Keratinocyte (primary cell): ENCODE measurements at regions not wholly inside any gene's neighbourhood (a gene's known extent, or its start where the extent isn't known, plus 50 kb on each side); places are given as distances from the start of the nearest gene placed in this dataset.

Experiments used
- DNase-seq: peaks from one replicate; pipeline ENCODE4 v3.0.0-alpha.2; 2011; ENCODE audit warnings: low read depth, missing footprints, low spot score
- FAIRE-seq: peaks from 2 replicates; lab custom pipeline; 2011; peaks lifted over from hg19 to GRCh38; lab: Jason Lieb, UNC
- H2AFZ ChIP-seq: 2 replicates; pipeline ENCODE4 v1.6.0; 2012; ENCODE audit warnings: low read length, control low read depth, inconsistent platforms; ENCODE audit not compliant: control insufficient read depth
- H3K27ac ChIP-seq: 2 replicates; pipeline ENCODE4 v1.5.1; 2011; ENCODE audit warnings: low read length; ENCODE audit not compliant: control insufficient read depth, insufficient read depth
- H3K27me3 ChIP-seq: 3 replicates; pipeline ENCODE4 v1.6.0; 2011; ENCODE audit warnings: low read length; ENCODE audit not compliant: control insufficient read depth, insufficient read depth; ENCODE audit errors: extremely low read depth
- H3K36me3 ChIP-seq, 2 experiments: 2 replicates in 1 of 2; 3 replicates in 1 of 2; pipeline ENCODE4 v1.5.1; 2011; ENCODE audit warnings: low read length in 2 of 2, mild to moderate bottlenecking in 1 of 2; ENCODE audit not compliant: control insufficient read depth in 2 of 2, insufficient read depth in 2 of 2; ENCODE audit errors: extremely low read depth in 1 of 2
- H3K4me1 ChIP-seq: 3 replicates; pipeline ENCODE4 v1.5.1; 2011; ENCODE audit warnings: low read length; ENCODE audit not compliant: control insufficient read depth, insufficient read depth; ENCODE audit errors: extremely low read depth
- H3K4me2 ChIP-seq: 3 replicates; pipeline ENCODE4 v1.6.0; 2011; ENCODE audit warnings: low read depth, low read length; ENCODE audit not compliant: control insufficient read depth, insufficient read depth; ENCODE audit errors: extremely low read depth
- H3K4me3 ChIP-seq, 3 experiments: fragments of 200-600 bp in 1 of 3; sonication (generic) in 1 of 3; 2 replicates in 2 of 3; 3 replicates in 1 of 3; pipeline ENCODE4 v1.5.1; 2011 to 2016; ENCODE audit warnings: low read length in 3 of 3, mild to moderate bottlenecking in 3 of 3, control low read depth in 2 of 3, inconsistent platforms in 1 of 3, low read depth in 1 of 3, mixed read lengths in 1 of 3, mixed run types in 1 of 3, moderate library complexity in 1 of 3; ENCODE audit not compliant: control insufficient read depth in 2 of 3, insufficient read depth in 2 of 3; ENCODE audit errors: extremely low read depth in 1 of 3
- H3K79me2 ChIP-seq: 2 replicates; pipeline ENCODE4 v1.6.0; 2012; ENCODE audit warnings: low read length; ENCODE audit not compliant: control insufficient read depth, insufficient read depth
- H3K9ac ChIP-seq: 3 replicates; pipeline ENCODE4 v1.6.0; 2011; ENCODE audit warnings: low read length; ENCODE audit not compliant: control insufficient read depth, insufficient read depth; ENCODE audit errors: extremely low read depth
- H3K9me1 ChIP-seq: 3 replicates; pipeline ENCODE4 v1.6.0; 2011; ENCODE audit warnings: low read length; ENCODE audit not compliant: control insufficient read depth, insufficient read depth; ENCODE audit errors: extremely low read depth
- H3K9me3 ChIP-seq: 2 replicates; pipeline ENCODE4 v1.5.1; 2012; ENCODE audit warnings: low read depth, low read length; ENCODE audit not compliant: control insufficient read depth
- H4K20me1 ChIP-seq: 3 replicates; pipeline ENCODE4 v1.6.0; 2011; ENCODE audit warnings: low read length; ENCODE audit not compliant: control insufficient read depth, insufficient read depth; ENCODE audit errors: extremely low read depth
- EZH2 ChIP-seq: IDR thresholded peaks from one replicate; pipeline ENCODE4 v1.6.1; 2012; ENCODE audit warnings: inconsistent platforms, mild to moderate bottlenecking, low read length, moderate library complexity
- dilution Hi-C: fragments of 300-500 bp; cut with MboI; formaldehyde crosslinking; loops from one replicate; pipeline ENCODE4 v1.7.0; 2020; ENCODE audit warnings: low sequenced_read_pairs; ENCODE audit not compliant: extremely low pct_ligation_motif_present
- TF ChIP-seq, protein P1 (sequence below), 3 experiments: IDR thresholded peaks in 1 of 3; conservative IDR thresholded peaks in 1 of 3; optimal IDR thresholded peaks in 1 of 3; 2 replicates in 2 of 3; 3 replicates in 1 of 3; pipeline versions ENCODE3 to v1.5.1; 2011; ENCODE audit warnings: low read length in 3 of 3, mild to moderate bottlenecking in 3 of 3, moderate library complexity in 2 of 3, control low read depth in 1 of 3, inconsistent platforms in 1 of 3; ENCODE audit not compliant: insufficient read depth in 2 of 3; ENCODE audit errors: extremely low read depth in 1 of 3

DNA sequence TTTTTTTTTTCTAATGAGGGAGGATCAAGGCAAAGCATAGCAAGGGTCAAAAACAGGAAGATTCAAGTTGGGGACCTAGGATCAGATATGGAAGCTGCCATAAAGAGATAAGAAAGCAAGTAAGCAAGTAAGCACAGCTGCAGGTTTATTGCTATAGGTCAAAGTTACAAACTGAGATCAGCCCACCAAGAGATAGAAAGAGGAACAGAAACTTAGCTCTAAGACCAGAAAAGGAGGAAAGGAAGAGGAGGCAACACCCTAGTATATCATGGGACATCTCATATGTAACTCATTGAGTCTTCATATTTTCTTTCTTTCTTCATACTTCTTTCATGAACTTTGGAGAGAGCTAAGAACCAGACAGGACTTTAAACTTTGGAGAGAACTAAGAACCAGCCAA lies 295.9 kb upstream of the CRIM1 start:
- no peak overlapping the region for H2AFZ ChIP-seq
- no peak overlapping the region for H3K4me2 ChIP-seq
- dilution Hi-C loops = no loop called here
- H3K36me3 ChIP-seq = no peaks in the 10 kb centered on the region
- H3K4me3 ChIP-seq = no peak overlapping the region
- H4K20me1 ChIP-seq = no peaks in the 10 kb centered on the region
- TF ChIP-seq, protein P1, sequence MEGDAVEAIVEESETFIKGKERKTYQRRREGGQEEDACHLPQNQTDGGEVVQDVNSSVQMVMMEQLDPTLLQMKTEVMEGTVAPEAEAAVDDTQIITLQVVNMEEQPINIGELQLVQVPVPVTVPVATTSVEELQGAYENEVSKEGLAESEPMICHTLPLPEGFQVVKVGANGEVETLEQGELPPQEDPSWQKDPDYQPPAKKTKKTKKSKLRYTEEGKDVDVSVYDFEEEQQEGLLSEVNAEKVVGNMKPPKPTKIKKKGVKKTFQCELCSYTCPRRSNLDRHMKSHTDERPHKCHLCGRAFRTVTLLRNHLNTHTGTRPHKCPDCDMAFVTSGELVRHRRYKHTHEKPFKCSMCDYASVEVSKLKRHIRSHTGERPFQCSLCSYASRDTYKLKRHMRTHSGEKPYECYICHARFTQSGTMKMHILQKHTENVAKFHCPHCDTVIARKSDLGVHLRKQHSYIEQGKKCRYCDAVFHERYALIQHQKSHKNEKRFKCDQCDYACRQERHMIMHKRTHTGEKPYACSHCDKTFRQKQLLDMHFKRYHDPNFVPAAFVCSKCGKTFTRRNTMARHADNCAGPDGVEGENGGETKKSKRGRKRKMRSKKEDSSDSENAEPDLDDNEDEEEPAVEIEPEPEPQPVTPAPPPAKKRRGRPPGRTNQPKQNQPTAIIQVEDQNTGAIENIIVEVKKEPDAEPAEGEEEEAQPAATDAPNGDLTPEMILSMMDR (optimal IDR thresholded peaks at IDR 0.05 in 1 of 3, IDR thresholded peaks at IDR 0.05 in 1 of 3, conservative IDR thresholded peaks at IDR 0.05 in 1 of 3; ENCODE audit: extremely low read depth in 1 of 3, insufficient read depth in 2 of 3, low read length in 3 of 3) = no peak
- TF ChIP-seq EZH2 = no peak
- no peaks in the 10 kb centered on the region for H3K27me3 ChIP-seq
- no peaks in the 10 kb centered on the region for H3K4me1 ChIP-seq
- FAIRE-seq = no peak
- no peaks in the 10 kb centered on the region for H3K9me1 ChIP-seq
- DNase-seq = no peak
- no peaks in the 10 kb centered on the region for H3K79me2 ChIP-seq
- H3K9ac ChIP-seq = no peak overlapping the region
- H3K9me3 ChIP-seq = no peaks in the 10 kb centered on the region
- no peak overlapping the region for H3K27ac ChIP-seq

DNA sequence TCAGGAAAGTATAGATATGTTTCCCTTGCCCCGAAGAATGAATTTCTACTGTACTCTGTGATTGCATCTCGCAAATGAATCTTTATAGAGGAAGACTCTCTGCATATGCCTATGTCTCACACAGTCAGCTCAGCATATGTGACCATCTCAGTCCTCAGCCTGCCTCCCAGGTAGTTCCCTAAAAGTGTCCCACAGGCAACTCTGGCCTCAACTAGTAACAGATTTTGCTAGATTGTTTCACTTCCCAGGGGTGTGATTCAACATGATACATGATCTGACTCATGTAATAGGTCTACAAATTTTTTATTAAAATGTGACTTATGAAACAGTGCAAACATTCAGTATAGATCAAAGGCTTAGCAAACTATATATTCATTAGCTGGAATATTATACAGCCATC lies 296.6 kb upstream of the CRIM1 start:
- Histone ChIP-seq H4K20me1 (no peaks in the 10 kb centered on the region), H3K27ac (no peak overlapping the region), H3K9ac (no peak overlapping the region), H3K4me1 (no peaks in the 10 kb centered on the region), H3K4me3 (no peak overlapping the region), H3K79me2 (no peaks in the 10 kb centered on the region), H3K36me3 (no peaks in the 10 kb centered on the region), H2AFZ (no peak overlapping the region), H3K9me3 (no peaks in the 10 kb centered on the region), H3K27me3 (no peaks in the 10 kb centered on the region), H3K4me2 (no peak overlapping the region), H3K9me1 (no peaks in the 10 kb centered on the region)
- DNase-seq = no peak
- no peak for TF ChIP-seq EZH2
- dilution Hi-C loops = no loop called here
- no peak for FAIRE-seq

DNA sequence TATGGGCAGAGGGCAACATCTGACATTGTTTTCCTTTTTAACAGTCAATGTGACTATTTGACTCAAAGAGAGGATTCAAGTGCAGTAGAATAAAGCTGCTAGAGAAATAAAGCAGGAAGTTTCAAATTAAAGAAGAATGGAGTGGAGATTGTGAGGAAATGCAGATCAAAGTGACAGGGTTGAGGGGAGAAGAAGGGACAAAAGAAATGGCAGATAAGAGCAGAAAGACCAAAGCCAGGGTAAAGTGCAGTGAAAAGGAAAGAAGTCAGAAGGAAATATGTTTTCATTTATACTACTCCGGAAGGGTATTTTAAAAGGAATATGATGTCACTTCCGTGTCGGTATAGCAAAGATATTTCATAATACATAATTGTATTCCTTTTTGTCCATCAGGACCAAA lies 297.5 kb upstream of the CRIM1 start:
- no peaks in the 10 kb centered on the region for H4K20me1 ChIP-seq
- H2AFZ ChIP-seq = no peak overlapping the region
- DNase-seq (no peak), FAIRE-seq (no peak)
- no peak overlapping the region for H3K9ac ChIP-seq
- no peak overlapping the region for H3K27ac ChIP-seq
- H3K27me3 ChIP-seq = no peaks in the 10 kb centered on the region
- no peak overlapping the region for H3K4me3 ChIP-seq
- no peak for TF ChIP-seq EZH2
- H3K9me3 ChIP-seq = no peaks in the 10 kb centered on the region
- H3K36me3 ChIP-seq = no peaks in the 10 kb centered on the region
- H3K4me1 ChIP-seq = no peaks in the 10 kb centered on the region
- H3K4me2 ChIP-seq = no peak overlapping the region
- no peaks in the 10 kb centered on the region for H3K79me2 ChIP-seq
- dilution Hi-C loops = no loop called here
- no peaks in the 10 kb centered on the region for H3K9me1 ChIP-seq
